SK-N-SH treated with all-trans-retinoic acid at 6 μM for 48 hours (cell line): ENCODE measurements at regions not wholly inside any gene's neighbourhood (a gene's known extent, or its start where the extent isn't known, plus 50 kb on each side); places are given as distances from the start of the nearest gene placed in this dataset.

ENCODE experiments used
- ATAC-seq: fragments of 200-7000 bp; cut with Tn5 transposase; 3 replicates; pipeline ENCODE4 v1.9.1; 2020; ENCODE audit warnings: mild to moderate bottlenecking, moderate library complexity
- ARNTL ChIP-seq: fragments of 450-650 bp; formaldehyde crosslinking; IDR thresholded peaks from 2 replicates; pipeline ENCODE4 v1.5.0; 2020; ENCODE audit warnings: low read depth, mild to moderate bottlenecking, moderate library complexity, borderline replicate concordance
- BACH2 ChIP-seq: fragments of 250-450 bp; sonication (Bioruptor Pico); IDR thresholded peaks from 2 replicates; pipeline ENCODE4 v1.9.0; 2021; ENCODE audit warnings: mild to moderate bottlenecking, borderline replicate concordance
- CSDC2 ChIP-seq: fragments of 250-450 bp; sonication (Bioruptor Pico); IDR thresholded peaks from 2 replicates; pipeline ENCODE4 v1.5.0; 2020; ENCODE audit warnings: mild to moderate bottlenecking, moderate library complexity
- CSRNP3 ChIP-seq: fragments of 250-450 bp; sonication (Bioruptor Pico); IDR thresholded peaks from 2 replicates; pipeline ENCODE4 v1.5.1; 2021; ENCODE audit warnings: mild to moderate bottlenecking, moderate library complexity
- ESRRG ChIP-seq: fragments of 250-450 bp; sonication (Bioruptor Pico); IDR thresholded peaks from 2 replicates; pipeline ENCODE4 v1.6.1; 2021; ENCODE audit warnings: mild to moderate bottlenecking
- GLIS3 ChIP-seq: fragments of 250-450 bp; sonication (Bioruptor Pico); IDR thresholded peaks from 2 replicates; pipeline ENCODE4 v1.5.0; 2020; ENCODE audit warnings: mild to moderate bottlenecking, moderate library complexity
- ISL1 ChIP-seq: fragments of 250-450 bp; sonication (Bioruptor Pico); IDR thresholded peaks from 2 replicates; pipeline ENCODE4 v2.1.2; 2022; ENCODE audit warnings: mild to moderate bottlenecking, moderate library complexity
- POU6F1 ChIP-seq: fragments of 250-450 bp; sonication (Bioruptor Pico); IDR thresholded peaks from 2 replicates; pipeline ENCODE4 v1.8.0; 2021; ENCODE audit warnings: low read depth, mild to moderate bottlenecking, moderate library complexity, borderline replicate concordance
- PPARA ChIP-seq: fragments of 250-450 bp; sonication (Bioruptor Pico); IDR thresholded peaks from 2 replicates; pipeline ENCODE4 v1.5.0; 2020; ENCODE audit warnings: mild to moderate bottlenecking, borderline replicate concordance
- RARB ChIP-seq: fragments of 250-450 bp; sonication (Bioruptor Pico); IDR thresholded peaks from 2 replicates; pipeline ENCODE4 v1.8.0; 2021; ENCODE audit warnings: mild to moderate bottlenecking, moderate library complexity
- SNAI2 ChIP-seq: fragments of 250-450 bp; sonication (Bioruptor Pico); IDR thresholded peaks from 2 replicates; pipeline ENCODE4 v1.5.0; 2020; ENCODE audit warnings: mild to moderate bottlenecking, moderate library complexity
- TCF4 ChIP-seq: fragments of 250-450 bp; sonication (Bioruptor Pico); IDR thresholded peaks from 2 replicates; pipeline ENCODE4 v1.8.0; 2021; ENCODE audit warnings: mild to moderate bottlenecking, moderate library complexity, borderline replicate concordance
- TOX ChIP-seq: fragments of 250-450 bp; sonication (Bioruptor Pico); IDR thresholded peaks from 2 replicates; pipeline ENCODE4 v1.8.0; 2021; ENCODE audit warnings: mild to moderate bottlenecking, moderate library complexity, borderline replicate concordance
- ZC3H10 ChIP-seq: fragments of 250-450 bp; sonication (Bioruptor Pico); IDR thresholded peaks from 2 replicates; pipeline ENCODE4 v1.5.1; 2021; ENCODE audit warnings: mild to moderate bottlenecking, moderate library complexity
- ZFP3 ChIP-seq: fragments of 250-450 bp; sonication (Bioruptor Pico); IDR thresholded peaks from 2 replicates; pipeline ENCODE4 v1.5.0; 2020; ENCODE audit warnings: mild to moderate bottlenecking, moderate library complexity
- ZFP30 ChIP-seq: fragments of 450-650 bp; formaldehyde crosslinking; IDR thresholded peaks from 2 replicates; pipeline ENCODE4 v1.5.0; 2022; ENCODE audit warnings: mild to moderate bottlenecking, moderate library complexity
- ZNF565 ChIP-seq: fragments of 450-650 bp; formaldehyde crosslinking; conservative IDR thresholded peaks from 2 replicates; pipeline ENCODE4 v1.5.0; 2020; ENCODE audit warnings: low read depth, mild to moderate bottlenecking, moderate library complexity
- ZNF8 ChIP-seq: fragments of 450-650 bp; formaldehyde crosslinking; IDR thresholded peaks from 2 replicates; pipeline ENCODE4 v1.5.0; 2020; ENCODE audit warnings: mild to moderate bottlenecking, moderate library complexity
- TF ChIP-seq, protein P1 (sequence below): fragments of 250-450 bp; sonication (Bioruptor Pico); IDR thresholded peaks from 2 replicates; pipeline ENCODE4 v1.8.0; 2020; ENCODE audit warnings: mild to moderate bottlenecking, moderate library complexity, borderline replicate concordance
- TF ChIP-seq, protein P2 (sequence below): fragments of 250-450 bp; sonication (Bioruptor Pico); IDR thresholded peaks from 2 replicates; pipeline ENCODE4 v1.5.0; 2020; ENCODE audit warnings: mild to moderate bottlenecking, moderate library complexity
- TF ChIP-seq, protein P3 (sequence below): fragments of 250-450 bp; sonication (Bioruptor Pico); IDR thresholded peaks from 2 replicates; pipeline ENCODE4 v1.5.1; 2020; ENCODE audit warnings: low read depth, mild to moderate bottlenecking, moderate library complexity

- TF ChIP-seq POU6F1 (CRISPR knock-in tag) (no peak), ZNF8 (CRISPR knock-in tag) (no peak), ISL1 (CRISPR knock-in tag) (no peak), ESRRG (CRISPR knock-in tag) (no peak), TOX (no peak), ZNF565 (CRISPR knock-in tag) (no peak), GLIS3 (CRISPR knock-in tag) (no peak)
- TF ChIP-seq, protein P1, sequence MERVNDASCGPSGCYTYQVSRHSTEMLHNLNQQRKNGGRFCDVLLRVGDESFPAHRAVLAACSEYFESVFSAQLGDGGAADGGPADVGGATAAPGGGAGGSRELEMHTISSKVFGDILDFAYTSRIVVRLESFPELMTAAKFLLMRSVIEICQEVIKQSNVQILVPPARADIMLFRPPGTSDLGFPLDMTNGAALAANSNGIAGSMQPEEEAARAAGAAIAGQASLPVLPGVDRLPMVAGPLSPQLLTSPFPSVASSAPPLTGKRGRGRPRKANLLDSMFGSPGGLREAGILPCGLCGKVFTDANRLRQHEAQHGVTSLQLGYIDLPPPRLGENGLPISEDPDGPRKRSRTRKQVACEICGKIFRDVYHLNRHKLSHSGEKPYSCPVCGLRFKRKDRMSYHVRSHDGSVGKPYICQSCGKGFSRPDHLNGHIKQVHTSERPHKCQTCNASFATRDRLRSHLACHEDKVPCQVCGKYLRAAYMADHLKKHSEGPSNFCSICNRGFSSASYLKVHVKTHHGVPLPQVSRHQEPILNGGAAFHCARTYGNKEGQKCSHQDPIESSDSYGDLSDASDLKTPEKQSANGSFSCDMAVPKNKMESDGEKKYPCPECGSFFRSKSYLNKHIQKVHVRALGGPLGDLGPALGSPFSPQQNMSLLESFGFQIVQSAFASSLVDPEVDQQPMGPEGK (CRISPR knock-in tag): no peak
- TF ChIP-seq, protein P2, sequence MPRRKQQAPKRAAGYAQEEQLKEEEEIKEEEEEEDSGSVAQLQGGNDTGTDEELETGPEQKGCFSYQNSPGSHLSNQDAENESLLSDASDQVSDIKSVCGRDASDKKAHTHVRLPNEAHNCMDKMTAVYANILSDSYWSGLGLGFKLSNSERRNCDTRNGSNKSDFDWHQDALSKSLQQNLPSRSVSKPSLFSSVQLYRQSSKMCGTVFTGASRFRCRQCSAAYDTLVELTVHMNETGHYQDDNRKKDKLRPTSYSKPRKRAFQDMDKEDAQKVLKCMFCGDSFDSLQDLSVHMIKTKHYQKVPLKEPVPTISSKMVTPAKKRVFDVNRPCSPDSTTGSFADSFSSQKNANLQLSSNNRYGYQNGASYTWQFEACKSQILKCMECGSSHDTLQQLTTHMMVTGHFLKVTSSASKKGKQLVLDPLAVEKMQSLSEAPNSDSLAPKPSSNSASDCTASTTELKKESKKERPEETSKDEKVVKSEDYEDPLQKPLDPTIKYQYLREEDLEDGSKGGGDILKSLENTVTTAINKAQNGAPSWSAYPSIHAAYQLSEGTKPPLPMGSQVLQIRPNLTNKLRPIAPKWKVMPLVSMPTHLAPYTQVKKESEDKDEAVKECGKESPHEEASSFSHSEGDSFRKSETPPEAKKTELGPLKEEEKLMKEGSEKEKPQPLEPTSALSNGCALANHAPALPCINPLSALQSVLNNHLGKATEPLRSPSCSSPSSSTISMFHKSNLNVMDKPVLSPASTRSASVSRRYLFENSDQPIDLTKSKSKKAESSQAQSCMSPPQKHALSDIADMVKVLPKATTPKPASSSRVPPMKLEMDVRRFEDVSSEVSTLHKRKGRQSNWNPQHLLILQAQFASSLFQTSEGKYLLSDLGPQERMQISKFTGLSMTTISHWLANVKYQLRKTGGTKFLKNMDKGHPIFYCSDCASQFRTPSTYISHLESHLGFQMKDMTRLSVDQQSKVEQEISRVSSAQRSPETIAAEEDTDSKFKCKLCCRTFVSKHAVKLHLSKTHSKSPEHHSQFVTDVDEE (CRISPR knock-in tag): no peak
Observed at GRCh38 chr9:134267881-134268724, 58.2 kb upstream of the RXRA start (continued).

DNA sequence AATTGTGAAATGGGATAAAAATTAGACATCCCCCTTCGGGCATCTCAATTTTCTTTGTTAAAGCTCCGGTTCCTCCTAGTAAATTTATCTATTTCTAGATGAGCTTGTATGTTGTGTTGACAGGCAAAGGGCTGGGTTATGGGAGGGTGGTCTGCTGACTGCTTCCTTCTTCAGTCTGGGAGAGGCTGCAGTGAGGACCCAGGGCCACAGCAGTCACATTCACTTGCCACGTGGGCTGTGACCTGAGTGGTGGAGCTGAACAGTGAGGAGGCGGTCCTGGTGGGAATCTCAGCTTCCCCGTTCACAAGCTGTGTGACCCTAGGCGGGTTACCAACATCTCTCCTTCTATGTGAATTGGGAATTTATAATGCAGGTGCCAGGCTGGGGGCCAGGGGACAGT lies 57.5 kb upstream of the RXRA start:
- TF ChIP-seq SNAI2 (CRISPR knock-in tag) (no peak), ZNF565 (CRISPR knock-in tag) (no peak), TCF4 (CRISPR knock-in tag) (no peak), RARB (CRISPR knock-in tag) (no peak), PPARA (CRISPR knock-in tag) (no peak), ARNTL (no peak), ZC3H10 (CRISPR knock-in tag) (no peak), CSDC2 (CRISPR knock-in tag) (no peak), BACH2 (CRISPR knock-in tag) (no peak), ESRRG (CRISPR knock-in tag) (no peak), TOX (no peak), GLIS3 (CRISPR knock-in tag) (no peak), CSRNP3 (CRISPR knock-in tag) (no peak), ZFP3 (CRISPR knock-in tag) (no peak), POU6F1 (CRISPR knock-in tag) (no peak), ZFP30 (no peak), ISL1 (CRISPR knock-in tag) (no peak)
- TF ChIP-seq, protein P3, sequence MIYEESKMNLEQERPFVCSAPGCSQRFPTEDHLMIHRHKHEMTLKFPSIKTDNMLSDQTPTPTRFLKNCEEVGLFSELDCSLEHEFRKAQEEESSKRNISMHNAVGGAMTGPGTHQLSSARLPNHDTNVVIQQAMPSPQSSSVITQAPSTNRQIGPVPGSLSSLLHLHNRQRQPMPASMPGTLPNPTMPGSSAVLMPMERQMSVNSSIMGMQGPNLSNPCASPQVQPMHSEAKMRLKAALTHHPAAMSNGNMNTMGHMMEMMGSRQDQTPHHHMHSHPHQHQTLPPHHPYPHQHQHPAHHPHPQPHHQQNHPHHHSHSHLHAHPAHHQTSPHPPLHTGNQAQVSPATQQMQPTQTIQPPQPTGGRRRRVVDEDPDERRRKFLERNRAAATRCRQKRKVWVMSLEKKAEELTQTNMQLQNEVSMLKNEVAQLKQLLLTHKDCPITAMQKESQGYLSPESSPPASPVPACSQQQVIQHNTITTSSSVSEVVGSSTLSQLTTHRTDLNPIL: no peak
- TF ChIP-seq, protein P2 (CRISPR knock-in tag): no peak
- no peak for ATAC-seq
